ENCODE measurements at regions not wholly inside any gene's neighbourhood (a gene's known extent, or its start where the extent isn't known, plus 50 kb on each side); places are given as distances from the start of the nearest gene placed in this dataset.

GRCh38 chr18:78390348-78390951, 589.2 kb upstream of the SALL3 start (continued):
- TF ChIP-seq ZNF558 (CRISPR knock-in tag; IDR thresholded peaks at IDR 0.05; ENCODE audit: borderline replicate concordance) (no peak), CEBPZ (IDR thresholded peaks at IDR 0.05; ENCODE audit: low read length) (no peak), SP1 (IDR thresholded peaks at IDR 0.05) (no peak), SP1 (CRISPR knock-in tag; IDR thresholded peaks at IDR 0.05) (no peak)

GRCh38 chr18:78390952-78391348, 588.7 kb upstream of the SALL3 start:
- H3K27me3 ChIP-seq (ENCODE audit: control insufficient read depth in 1 of 2, insufficient read depth in 2 of 2, low read length in 2 of 2) = peaks cover 0 to 20% of the 10 kb centered on the region in 2 experiments; a peak in 2 of 5 replicates
- no peaks in the 10 kb centered on the region for H3K79me2 ChIP-seq (ENCODE audit: insufficient read depth, low read length)
- H3K4me3 ChIP-seq (replicated peaks in 1 of 3; ENCODE audit: insufficient read depth in 1 of 3, low read depth in 2 of 3, low read length in 3 of 3) = no peak overlapping the region
- CTCF ChIA-PET (ENCODE audit: low intra/inter-chr PET ratio, low total read pairs) = no interaction called here
- 62% methylated on average over 19 of the region's 33 CpGs for WGBS (ENCODE audit: low lambda C conversion rate)
- no peak overlapping the region for H3K4me2 ChIP-seq (ENCODE audit: low read depth, low read length)
- H3K36me3 ChIP-seq (replicated peaks in 1 of 2; ENCODE audit: control insufficient read depth in 1 of 2, insufficient read depth in 2 of 2, low read length in 2 of 2) = no peaks in the 10 kb centered on the region
- H3K9ac ChIP-seq (ENCODE audit: insufficient read depth, low read depth, low read length) = no peak overlapping the region
- DNase-seq (ENCODE audit: low spot score) (no peak), FAIRE-seq (no peak), ATAC-seq (no peak; the same call in 2 of the 3 replicates)
- H4K20me1 ChIP-seq (ENCODE audit: insufficient read depth, low read length) = no peaks in the 10 kb centered on the region
- in situ Hi-C loops (cut with HindIII; ENCODE audit: extremely low pct_ligation_motif_present, low pct_unique_long_range_greater_than_20kb) = no loop called here
- TF ChIP-seq PREB (CRISPR knock-in tag; IDR thresholded peaks at IDR 0.05) = no peak
- TF ChIP-seq TOPORS (CRISPR knock-in tag; IDR thresholded peaks at IDR 0.05) = no peak
- no peaks in the 10 kb centered on the region for H3K4me1 ChIP-seq (ENCODE audit: insufficient read depth, low read length)
- H3K9me3 ChIP-seq (ENCODE audit: low read length) = no peaks in the 10 kb centered on the region
- intact Hi-C loops (cut with micrococcal nuclease; ENCODE audit: unreplicated experiment) = no loop called here
- no TSS peak for BruUV-seq (replicated peaks)
- H3K27ac ChIP-seq (ENCODE audit: extremely low read length, insufficient read depth, low read length) = no peak overlapping the region
- POLR2A ChIA-PET = no interaction called here
- H2AFZ ChIP-seq (ENCODE audit: low read length) = no peak overlapping the region

All from HepG2 (cell line).